SK-N-SH treated with all-trans-retinoic acid at 6 μM for 48 hours (cell line): ENCODE measurements at regions not wholly inside any gene's neighbourhood (a gene's known extent, or its start where the extent isn't known, plus 50 kb on each side); places are given as distances from the start of the nearest gene placed in this dataset.

Experiments
- ATAC-seq: fragments of 200-7000 bp; cut with Tn5 transposase; 3 replicates; pipeline ENCODE4 v1.9.1; 2020; ENCODE audit warnings: mild to moderate bottlenecking, moderate library complexity
- ARNTL ChIP-seq: fragments of 450-650 bp; formaldehyde crosslinking; IDR thresholded peaks from 2 replicates; pipeline ENCODE4 v1.5.0; 2020; ENCODE audit warnings: low read depth, mild to moderate bottlenecking, moderate library complexity, borderline replicate concordance
- BACH2 ChIP-seq: fragments of 250-450 bp; sonication (Bioruptor Pico); IDR thresholded peaks from 2 replicates; pipeline ENCODE4 v1.9.0; 2021; ENCODE audit warnings: mild to moderate bottlenecking, borderline replicate concordance
- CREB5 ChIP-seq: fragments of 250-450 bp; sonication (Bioruptor Pico); IDR thresholded peaks from 2 replicates; pipeline ENCODE4 v1.5.1; 2020; ENCODE audit warnings: low read depth, mild to moderate bottlenecking, moderate library complexity
- CSDC2 ChIP-seq: fragments of 250-450 bp; sonication (Bioruptor Pico); IDR thresholded peaks from 2 replicates; pipeline ENCODE4 v1.5.0; 2020; ENCODE audit warnings: mild to moderate bottlenecking, moderate library complexity
- ESRRG ChIP-seq: fragments of 250-450 bp; sonication (Bioruptor Pico); IDR thresholded peaks from 2 replicates; pipeline ENCODE4 v1.6.1; 2021; ENCODE audit warnings: mild to moderate bottlenecking
- GLIS3 ChIP-seq: fragments of 250-450 bp; sonication (Bioruptor Pico); IDR thresholded peaks from 2 replicates; pipeline ENCODE4 v1.5.0; 2020; ENCODE audit warnings: mild to moderate bottlenecking, moderate library complexity
- ISL1 ChIP-seq: fragments of 250-450 bp; sonication (Bioruptor Pico); IDR thresholded peaks from 2 replicates; pipeline ENCODE4 v2.1.2; 2022; ENCODE audit warnings: mild to moderate bottlenecking, moderate library complexity
- PATZ1 ChIP-seq: fragments of 250-450 bp; sonication (Bioruptor Pico); IDR thresholded peaks from 2 replicates; pipeline ENCODE4 v1.8.0; 2020; ENCODE audit warnings: mild to moderate bottlenecking, moderate library complexity, borderline replicate concordance
- POU6F1 ChIP-seq: fragments of 250-450 bp; sonication (Bioruptor Pico); IDR thresholded peaks from 2 replicates; pipeline ENCODE4 v1.8.0; 2021; ENCODE audit warnings: low read depth, mild to moderate bottlenecking, moderate library complexity, borderline replicate concordance
- PPARA ChIP-seq: fragments of 250-450 bp; sonication (Bioruptor Pico); IDR thresholded peaks from 2 replicates; pipeline ENCODE4 v1.5.0; 2020; ENCODE audit warnings: mild to moderate bottlenecking, borderline replicate concordance
- RARB ChIP-seq: fragments of 250-450 bp; sonication (Bioruptor Pico); IDR thresholded peaks from 2 replicates; pipeline ENCODE4 v1.8.0; 2021; ENCODE audit warnings: mild to moderate bottlenecking, moderate library complexity
- SNAI2 ChIP-seq: fragments of 250-450 bp; sonication (Bioruptor Pico); IDR thresholded peaks from 2 replicates; pipeline ENCODE4 v1.5.0; 2020; ENCODE audit warnings: mild to moderate bottlenecking, moderate library complexity
- TCF4 ChIP-seq: fragments of 250-450 bp; sonication (Bioruptor Pico); IDR thresholded peaks from 2 replicates; pipeline ENCODE4 v1.8.0; 2021; ENCODE audit warnings: mild to moderate bottlenecking, moderate library complexity, borderline replicate concordance
- ZC3H10 ChIP-seq: fragments of 250-450 bp; sonication (Bioruptor Pico); IDR thresholded peaks from 2 replicates; pipeline ENCODE4 v1.5.1; 2021; ENCODE audit warnings: mild to moderate bottlenecking, moderate library complexity
- ZFP3 ChIP-seq: fragments of 250-450 bp; sonication (Bioruptor Pico); IDR thresholded peaks from 2 replicates; pipeline ENCODE4 v1.5.0; 2020; ENCODE audit warnings: mild to moderate bottlenecking, moderate library complexity
- ZFP30 ChIP-seq: fragments of 450-650 bp; formaldehyde crosslinking; IDR thresholded peaks from 2 replicates; pipeline ENCODE4 v1.5.0; 2022; ENCODE audit warnings: mild to moderate bottlenecking, moderate library complexity
- ZNF565 ChIP-seq: fragments of 450-650 bp; formaldehyde crosslinking; conservative IDR thresholded peaks from 2 replicates; pipeline ENCODE4 v1.5.0; 2020; ENCODE audit warnings: low read depth, mild to moderate bottlenecking, moderate library complexity
- ZNF70 ChIP-seq: fragments of 450-650 bp; formaldehyde crosslinking; IDR thresholded peaks from 2 replicates; pipeline ENCODE4 v1.5.0; 2020; ENCODE audit warnings: mild to moderate bottlenecking, moderate library complexity
- ZNF8 ChIP-seq: fragments of 450-650 bp; formaldehyde crosslinking; IDR thresholded peaks from 2 replicates; pipeline ENCODE4 v1.5.0; 2020; ENCODE audit warnings: mild to moderate bottlenecking, moderate library complexity
- TF ChIP-seq, protein P1 (sequence below): fragments of 250-450 bp; sonication (Bioruptor Pico); IDR thresholded peaks from 2 replicates; pipeline ENCODE4 v1.5.1; 2021; ENCODE audit warnings: mild to moderate bottlenecking, moderate library complexity
- TF ChIP-seq, protein P2 (sequence below): fragments of 250-450 bp; sonication (Bioruptor Pico); IDR thresholded peaks from 2 replicates; pipeline ENCODE4 v1.5.0; 2020; ENCODE audit warnings: mild to moderate bottlenecking, moderate library complexity

DNA sequence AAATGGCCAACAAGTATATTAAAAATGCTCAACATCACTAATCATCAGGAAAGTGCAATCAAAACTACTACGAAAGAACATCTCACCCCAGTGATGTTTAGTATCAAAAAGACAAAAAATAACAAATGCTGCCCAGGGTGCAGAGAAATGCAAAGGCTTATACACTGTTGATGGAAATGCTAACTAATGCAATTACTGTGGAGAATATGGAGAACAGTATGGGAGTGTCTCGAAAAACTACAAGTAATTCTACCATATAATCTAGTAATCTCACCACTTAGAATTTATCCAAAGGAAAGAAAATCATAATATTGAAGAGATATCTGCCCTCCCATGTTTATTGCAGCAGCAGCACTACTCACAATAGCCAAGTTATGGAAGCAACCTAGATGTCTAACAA is 246.5 kb upstream of the VLDLR start:
- ATAC-seq = no peak
- no peak for TF ChIP-seq ISL1 (CRISPR knock-in tag)
- no peak for TF ChIP-seq POU6F1
- TF ChIP-seq RARB (CRISPR knock-in tag) = no peak
- no peak for TF ChIP-seq ZFP3

GRCh38 chr9:2377117-2377516 is 244.5 kb upstream of the VLDLR start:
- TF ChIP-seq SNAI2 (CRISPR knock-in tag) (no peak), GLIS3 (CRISPR knock-in tag) (no peak), ZFP30 (CRISPR knock-in tag) (no peak), PPARA (CRISPR knock-in tag) (no peak), ZNF8 (CRISPR knock-in tag) (no peak), RARB (CRISPR knock-in tag) (no peak), ZC3H10 (no peak), BACH2 (CRISPR knock-in tag) (no peak), ARNTL (CRISPR knock-in tag) (no peak), ZNF565 (no peak), ZNF70 (no peak), CSDC2 (no peak), CREB5 (CRISPR knock-in tag) (no peak), PATZ1 (CRISPR knock-in tag) (no peak), POU6F1 (no peak)
- TF ChIP-seq, protein P1, sequence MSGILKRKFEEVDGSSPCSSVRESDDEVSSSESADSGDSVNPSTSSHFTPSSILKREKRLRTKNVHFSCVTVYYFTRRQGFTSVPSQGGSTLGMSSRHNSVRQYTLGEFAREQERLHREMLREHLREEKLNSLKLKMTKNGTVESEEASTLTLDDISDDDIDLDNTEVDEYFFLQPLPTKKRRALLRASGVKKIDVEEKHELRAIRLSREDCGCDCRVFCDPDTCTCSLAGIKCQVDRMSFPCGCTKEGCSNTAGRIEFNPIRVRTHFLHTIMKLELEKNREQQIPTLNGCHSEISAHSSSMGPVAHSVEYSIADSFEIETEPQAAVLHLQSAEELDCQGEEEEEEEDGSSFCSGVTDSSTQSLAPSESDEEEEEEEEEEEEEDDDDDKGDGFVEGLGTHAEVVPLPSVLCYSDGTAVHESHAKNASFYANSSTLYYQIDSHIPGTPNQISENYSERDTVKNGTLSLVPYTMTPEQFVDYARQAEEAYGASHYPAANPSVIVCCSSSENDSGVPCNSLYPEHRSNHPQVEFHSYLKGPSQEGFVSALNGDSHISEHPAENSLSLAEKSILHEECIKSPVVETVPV (CRISPR knock-in tag) = no peak
- TF ChIP-seq, protein P2, sequence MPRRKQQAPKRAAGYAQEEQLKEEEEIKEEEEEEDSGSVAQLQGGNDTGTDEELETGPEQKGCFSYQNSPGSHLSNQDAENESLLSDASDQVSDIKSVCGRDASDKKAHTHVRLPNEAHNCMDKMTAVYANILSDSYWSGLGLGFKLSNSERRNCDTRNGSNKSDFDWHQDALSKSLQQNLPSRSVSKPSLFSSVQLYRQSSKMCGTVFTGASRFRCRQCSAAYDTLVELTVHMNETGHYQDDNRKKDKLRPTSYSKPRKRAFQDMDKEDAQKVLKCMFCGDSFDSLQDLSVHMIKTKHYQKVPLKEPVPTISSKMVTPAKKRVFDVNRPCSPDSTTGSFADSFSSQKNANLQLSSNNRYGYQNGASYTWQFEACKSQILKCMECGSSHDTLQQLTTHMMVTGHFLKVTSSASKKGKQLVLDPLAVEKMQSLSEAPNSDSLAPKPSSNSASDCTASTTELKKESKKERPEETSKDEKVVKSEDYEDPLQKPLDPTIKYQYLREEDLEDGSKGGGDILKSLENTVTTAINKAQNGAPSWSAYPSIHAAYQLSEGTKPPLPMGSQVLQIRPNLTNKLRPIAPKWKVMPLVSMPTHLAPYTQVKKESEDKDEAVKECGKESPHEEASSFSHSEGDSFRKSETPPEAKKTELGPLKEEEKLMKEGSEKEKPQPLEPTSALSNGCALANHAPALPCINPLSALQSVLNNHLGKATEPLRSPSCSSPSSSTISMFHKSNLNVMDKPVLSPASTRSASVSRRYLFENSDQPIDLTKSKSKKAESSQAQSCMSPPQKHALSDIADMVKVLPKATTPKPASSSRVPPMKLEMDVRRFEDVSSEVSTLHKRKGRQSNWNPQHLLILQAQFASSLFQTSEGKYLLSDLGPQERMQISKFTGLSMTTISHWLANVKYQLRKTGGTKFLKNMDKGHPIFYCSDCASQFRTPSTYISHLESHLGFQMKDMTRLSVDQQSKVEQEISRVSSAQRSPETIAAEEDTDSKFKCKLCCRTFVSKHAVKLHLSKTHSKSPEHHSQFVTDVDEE (CRISPR knock-in tag) = no peak
- ATAC-seq = no peak

GRCh38 chr9:2377834-2378233 is 243.8 kb upstream of the VLDLR start:
- TF ChIP-seq POU6F1 (no peak), ZFP30 (CRISPR knock-in tag) (no peak), ISL1 (CRISPR knock-in tag) (no peak), ZFP3 (no peak), ZNF70 (no peak), CSDC2 (no peak), TCF4 (CRISPR knock-in tag) (no peak), ESRRG (CRISPR knock-in tag) (no peak)
- TF ChIP-seq, all 23 proteins: peak for 0
- no peak for ATAC-seq
